GM18873 (cell line): ENCODE measurements at regions not wholly inside any gene's neighbourhood (a gene's known extent, or its start where the extent isn't known, plus 50 kb on each side); places are given as distances from the start of the nearest gene placed in this dataset.
"Not testable (repeated sequence)": the region's sequence is repeated elsewhere in the genome, so short reads cannot be mapped to it uniquely, and the experiment has no call there.

Experiments
- ATAC-seq: cut with Tn5 transposase; IDR thresholded peaks from one replicate; pipeline ENCODE4 v1.9.1; 2021; ENCODE audit warnings: mild to moderate bottlenecking, moderate library complexity, moderate number of reproducible peaks; ENCODE audit not compliant: unreplicated experiment, low FRiP score

- ATAC-seq = no peak
Observed at GRCh38 chr5:101673120-101673519, 623.0 kb downstream of the SLCO4C1 start.

GRCh38 chr5:101664071-101664791 lies 631.9 kb downstream of the SLCO4C1 start:
- no peak for ATAC-seq

- no peak for ATAC-seq
Observed at GRCh38 chr5:101663543-101663942, 632.5 kb downstream of the SLCO4C1 start.

- no peak for ATAC-seq
Observed at GRCh38 chr5:101662263-101662662, 633.8 kb downstream of the SLCO4C1 start.

- ATAC-seq = no peak
Observed at GRCh38 chr5:101658433-101658832, 637.7 kb downstream of the SLCO4C1 start.

GRCh38 chr5:101653996-101654395 lies 642.1 kb downstream of the SLCO4C1 start:
- no peak for ATAC-seq

GRCh38 chr5:101647861-101648260 lies 648.2 kb downstream of the SLCO4C1 start:
- no peak for ATAC-seq

GRCh38 chr5:101643794-101644193 lies 652.3 kb downstream of the SLCO4C1 start:
- no peak for ATAC-seq

GRCh38 chr5:101637599-101637998 lies 658.5 kb downstream of the SLCO4C1 start:
- ATAC-seq = no peak

- not testable (repeated sequence) for ATAC-seq
Observed at GRCh38 chr5:101627770-101628169, 668.3 kb downstream of the SLCO4C1 start.

- no peak for ATAC-seq
Observed at GRCh38 chr5:101626572-101626971, 669.5 kb downstream of the SLCO4C1 start.

- ATAC-seq = no peak
Observed at GRCh38 chr5:101611039-101611438, 685.0 kb downstream of the SLCO4C1 start.

GRCh38 chr5:101608322-101608721 lies 687.8 kb downstream of the SLCO4C1 start:
- no peak for ATAC-seq

- ATAC-seq = no peak
Observed at GRCh38 chr5:101605700-101606099, 690.4 kb downstream of the SLCO4C1 start.

GRCh38 chr5:101600614-101601013 lies 695.5 kb downstream of the SLCO4C1 start:
- ATAC-seq = no peak

- no peak for ATAC-seq
Observed at GRCh38 chr5:101590384-101590783, 687.3 kb upstream of the ST8SIA4 start.

GRCh38 chr5:101585366-101585765 lies 682.3 kb upstream of the ST8SIA4 start:
- ATAC-seq = no peak

GRCh38 chr5:101580591-101580990 lies 677.5 kb upstream of the ST8SIA4 start:
- no peak for ATAC-seq

GRCh38 chr5:101574017-101574416 lies 670.9 kb upstream of the ST8SIA4 start:
- ATAC-seq = no peak

GRCh38 chr5:101561018-101561417 lies 657.9 kb upstream of the ST8SIA4 start:
- ATAC-seq = no peak

GRCh38 chr5:101543780-101544179 lies 640.7 kb upstream of the ST8SIA4 start:
- ATAC-seq = no peak

GRCh38 chr5:101539315-101539714 lies 636.2 kb upstream of the ST8SIA4 start:
- ATAC-seq = no peak

- ATAC-seq = no peak
Observed at GRCh38 chr5:101535626-101536025, 632.5 kb upstream of the ST8SIA4 start.
